ENCODE measurements at regions not wholly inside any gene's neighbourhood (a gene's known extent, or its start where the extent isn't known, plus 50 kb on each side); places are given as distances from the start of the nearest gene placed in this dataset.
"Not testable (repeated sequence)": the region's sequence is repeated elsewhere in the genome, so short reads cannot be mapped to it uniquely, and the experiment has no call there.

- intact Hi-C loops (cut with micrococcal nuclease), result not testable (repeated sequence)
These were observed 240.1 kb downstream of the NPIPA7 start for GRCh38 chr16:16618963-16619465.

DNA sequence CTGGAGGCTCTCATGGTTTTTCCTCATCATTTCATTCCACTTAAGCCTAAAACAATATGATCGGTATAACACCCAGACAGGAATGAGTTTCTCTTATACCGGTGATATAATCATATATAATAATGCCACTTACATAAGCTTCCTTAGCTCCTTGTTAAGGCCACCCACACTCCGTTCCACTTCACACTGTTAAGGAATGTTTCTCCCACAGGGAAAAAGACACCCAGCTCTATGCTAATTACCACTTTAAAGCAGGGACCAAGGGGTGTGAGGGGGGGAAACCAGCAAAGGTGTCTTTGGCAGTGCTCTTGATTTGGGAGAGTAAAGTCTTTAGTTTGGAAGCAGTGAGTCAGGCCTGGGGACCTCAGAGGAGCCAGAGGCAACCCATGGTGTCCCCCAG is 245.4 kb downstream of the NPIPA7 start:
- intact Hi-C loops (cut with micrococcal nuclease), result not testable (repeated sequence)

DNA sequence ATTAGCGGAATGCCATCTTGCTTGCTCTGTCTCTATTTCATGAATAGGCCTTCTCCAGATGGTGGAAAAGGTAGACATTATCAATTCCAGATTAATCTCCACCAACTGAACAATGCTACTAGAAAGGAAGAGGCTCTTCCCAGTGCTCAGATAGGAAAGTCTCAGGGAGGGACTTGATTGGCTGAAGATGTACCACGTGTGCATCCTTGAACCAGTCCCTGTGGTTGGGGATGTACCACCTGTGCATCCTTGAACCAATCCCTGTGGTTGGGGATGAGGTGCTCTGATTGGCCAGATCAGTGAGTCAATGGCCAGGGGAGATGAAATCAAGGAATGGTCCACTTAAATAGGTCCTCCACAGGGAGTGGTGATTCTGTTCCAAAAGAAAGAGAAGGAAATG is 246.2 kb downstream of the NPIPA7 start:
- intact Hi-C loops (cut with micrococcal nuclease), result not testable (repeated sequence)

GRCh38 chr16:16627865-16628264 is 248.9 kb downstream of the NPIPA7 start:
- intact Hi-C loops (cut with micrococcal nuclease), result not testable (repeated sequence)

DNA sequence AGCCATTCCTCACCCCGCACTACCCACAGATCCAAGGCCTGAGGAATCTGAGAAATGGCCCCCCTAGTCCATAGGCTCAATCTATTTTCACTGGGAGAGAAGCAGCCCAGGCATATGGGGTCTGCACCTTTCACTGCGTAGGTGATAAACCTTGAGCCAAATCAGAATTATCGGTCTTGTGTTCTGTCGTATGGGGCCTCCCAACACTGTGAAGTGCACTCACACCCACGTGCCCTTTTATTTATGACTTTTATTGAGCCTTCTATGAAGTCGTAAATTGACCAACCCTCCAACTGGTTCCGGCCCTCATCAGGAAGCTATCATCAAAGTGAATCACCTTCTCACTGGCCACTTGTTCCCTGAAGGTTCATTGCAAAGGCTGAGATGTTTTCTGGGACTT is 259.3 kb downstream of the NPIPA7 start:
- intact Hi-C loops (cut with micrococcal nuclease), result not testable (repeated sequence)

- intact Hi-C loops (cut with micrococcal nuclease), result not testable (repeated sequence)
These were observed 259.8 kb downstream of the NPIPA7 start for GRCh38 chr16:16638714-16639113.

GRCh38 chr16:16643828-16644227 is 264.9 kb downstream of the NPIPA7 start:
- intact Hi-C loops (cut with micrococcal nuclease), result not testable (repeated sequence)

- intact Hi-C loops (cut with micrococcal nuclease), result not testable (repeated sequence)
These were observed 269.1 kb downstream of the NPIPA7 start for GRCh38 chr16:16648002-16648401.

- intact Hi-C loops (cut with micrococcal nuclease), result not testable (repeated sequence)
These were observed 293.4 kb downstream of the NPIPA7 start for GRCh38 chr16:16672180-16672812.

DNA sequence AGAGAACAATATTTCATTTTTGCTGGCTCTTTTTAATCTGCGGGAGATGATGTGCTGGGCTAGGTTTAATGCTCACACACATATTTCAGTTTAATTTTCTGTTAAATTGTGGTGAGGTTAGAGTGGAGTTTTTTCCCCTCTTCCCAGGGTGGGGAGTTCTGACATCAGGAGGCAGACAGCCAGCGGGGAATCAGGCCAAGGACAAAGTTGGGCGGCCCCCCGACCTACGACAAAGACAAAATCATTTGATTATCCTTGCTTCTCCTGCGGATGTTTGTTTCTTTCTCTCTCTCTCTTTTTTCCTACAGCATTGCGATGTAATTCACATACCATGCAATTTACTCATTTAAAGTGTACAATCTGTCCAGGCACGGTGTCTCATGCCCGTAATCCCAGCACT is 295.9 kb downstream of the NPIPA7 start:
- intact Hi-C loops (cut with micrococcal nuclease), result not testable (repeated sequence)

DNA sequence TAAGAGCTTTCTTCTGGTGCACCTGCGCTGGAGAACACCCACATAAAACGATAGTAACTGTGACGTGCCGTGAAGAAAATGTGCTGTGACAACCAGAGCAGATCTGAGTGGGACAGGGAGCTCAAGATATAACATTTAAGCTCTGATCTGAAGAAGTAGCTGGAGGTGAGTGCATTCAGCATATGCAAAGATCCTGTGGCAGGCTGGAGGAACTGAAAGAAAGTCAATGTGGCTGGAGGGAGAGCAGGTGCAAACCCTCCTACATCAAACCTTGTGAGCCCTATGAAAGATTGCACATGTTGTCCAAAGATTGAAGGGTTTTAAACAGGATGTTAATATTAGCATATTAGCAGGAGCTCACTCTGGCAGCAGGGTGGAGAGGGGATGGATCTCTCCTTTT is 342.9 kb downstream of the NPIPA7 start:
- intact Hi-C loops (cut with micrococcal nuclease), result not testable (repeated sequence)

- intact Hi-C loops (cut with micrococcal nuclease), result not testable (repeated sequence)
These were observed 343.7 kb downstream of the NPIPA7 start for GRCh38 chr16:16722666-16723065.

GRCh38 chr16:16723819-16724519 is 345.0 kb downstream of the NPIPA7 start:
- intact Hi-C loops (cut with micrococcal nuclease), result not testable (repeated sequence)

GRCh38 chr16:16727048-16727447 is 348.1 kb downstream of the NPIPA7 start:
- intact Hi-C loops (cut with micrococcal nuclease), result not testable (repeated sequence)

GRCh38 chr16:16742573-16742972 is 363.6 kb downstream of the NPIPA7 start:
- intact Hi-C loops (cut with micrococcal nuclease), result not testable (repeated sequence)

DNA sequence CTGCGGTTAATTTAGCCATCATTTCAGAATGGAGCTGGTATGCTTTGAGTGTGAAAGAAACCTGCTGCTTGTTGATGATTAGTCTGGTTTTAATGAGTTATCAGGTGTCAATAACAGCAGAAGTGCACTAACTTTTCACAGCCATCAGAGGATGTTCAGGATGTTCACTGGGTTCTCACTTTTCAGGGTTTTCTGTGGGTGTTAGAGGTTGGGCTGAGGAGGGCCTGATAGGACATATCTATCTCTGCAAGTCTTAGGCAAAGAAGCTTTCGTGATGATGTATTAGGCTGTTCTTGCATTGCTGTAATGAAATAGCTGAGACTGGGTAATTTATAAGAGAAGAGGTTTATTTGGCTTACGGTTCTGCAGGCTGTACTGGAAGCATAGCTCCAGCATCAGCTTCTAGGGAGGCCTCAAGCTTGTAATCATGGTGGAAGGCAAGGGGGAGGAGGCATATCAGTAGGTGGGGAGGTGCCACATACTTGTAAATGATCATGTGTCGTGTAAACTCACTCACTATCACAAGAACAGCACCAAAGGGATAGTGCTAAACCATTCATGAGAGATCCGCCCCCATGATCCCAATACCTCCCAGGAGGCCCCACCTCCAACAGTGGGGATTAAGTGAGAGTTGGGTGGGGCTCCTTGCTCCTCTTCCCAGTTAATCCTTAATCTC is 376.2 kb downstream of the NPIPA7 start:
- intact Hi-C loops (cut with micrococcal nuclease), result not testable (repeated sequence)

DNA sequence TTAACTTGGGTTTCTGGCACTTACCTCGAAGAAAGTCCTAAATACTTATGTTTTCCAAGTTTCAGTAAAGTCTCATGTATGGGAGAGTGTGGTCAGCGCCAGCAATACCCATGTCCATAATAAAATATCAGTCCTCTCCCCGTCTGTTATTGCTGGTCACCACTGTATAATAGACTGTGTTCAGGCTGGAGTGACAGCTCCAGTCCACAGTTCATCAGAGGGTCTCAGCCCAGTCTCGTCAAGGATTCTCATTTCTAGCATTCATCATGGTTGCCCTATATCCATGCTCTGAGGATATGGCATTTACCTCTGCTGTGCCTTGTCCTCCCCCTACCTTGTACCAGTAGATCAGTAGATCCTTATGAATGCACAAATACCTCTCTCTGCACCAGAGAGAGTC is 384.5 kb downstream of the NPIPA7 start:
- intact Hi-C loops (cut with micrococcal nuclease), result no loop called here

- intact Hi-C loops (cut with micrococcal nuclease), result not testable (repeated sequence)
These were observed 391.8 kb downstream of the NPIPA7 start for GRCh38 chr16:16770717-16771116.

DNA sequence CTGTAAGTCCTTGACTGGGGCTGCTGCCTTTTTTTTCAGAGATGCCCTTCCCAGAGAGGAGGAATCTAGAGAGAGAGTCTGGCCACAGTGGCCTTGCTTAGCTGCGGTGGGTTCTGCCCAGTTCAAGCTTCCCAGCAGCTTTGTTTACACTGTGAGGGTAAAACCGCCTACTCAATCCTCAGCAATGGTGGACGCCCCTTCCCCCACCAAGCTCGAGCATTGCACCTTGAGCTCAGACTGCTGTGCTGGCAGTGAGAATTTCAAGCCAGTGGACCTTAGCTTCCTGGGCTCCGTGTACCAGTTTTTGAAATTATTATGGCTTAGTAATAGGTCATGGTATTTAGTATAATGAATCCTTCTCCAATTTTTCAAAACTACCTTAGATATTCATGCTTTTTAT is 395.4 kb downstream of the NPIPA7 start:
- intact Hi-C loops (cut with micrococcal nuclease), result no loop called here

DNA sequence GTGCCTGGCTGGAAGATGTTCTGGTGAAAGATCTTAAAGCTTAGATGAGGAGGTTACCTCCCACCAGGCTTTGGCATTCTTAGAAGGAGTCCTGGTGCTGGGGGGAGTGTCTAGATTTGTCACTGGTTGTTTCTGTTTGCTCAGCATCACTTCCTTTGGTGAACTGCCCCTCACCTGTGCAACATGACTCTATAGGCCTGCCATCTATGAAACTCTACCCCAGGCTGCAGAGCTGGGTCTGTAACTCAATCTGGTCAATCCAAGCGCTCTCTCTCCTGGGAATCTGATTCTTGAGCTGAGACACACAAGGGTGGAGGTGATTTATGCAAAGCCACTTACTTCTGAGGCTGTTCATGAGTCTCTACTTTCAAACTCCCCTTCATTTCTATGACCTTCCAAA is 399.4 kb downstream of the NPIPA7 start:
- intact Hi-C loops (cut with micrococcal nuclease), result no loop called here

DNA sequence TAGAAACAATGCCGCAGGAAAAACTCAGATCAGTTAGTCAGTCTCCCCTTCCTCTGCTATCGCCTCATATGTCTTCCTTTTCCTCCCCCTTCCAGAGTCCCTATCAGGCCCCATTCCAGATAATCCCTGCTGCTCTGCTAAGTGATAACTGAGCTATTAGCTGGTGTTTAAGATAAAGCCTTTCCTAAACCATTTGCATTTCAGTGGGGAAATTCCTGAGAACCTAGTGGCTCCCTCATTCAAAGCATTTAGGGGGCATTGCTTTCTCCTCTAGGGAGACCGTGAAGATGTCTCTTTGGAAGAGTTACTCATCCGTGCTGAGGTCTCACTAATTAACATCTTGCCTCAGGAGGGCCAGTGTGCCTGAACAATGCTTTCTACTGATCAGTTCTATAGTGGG is 401.6 kb downstream of the NPIPA7 start:
- intact Hi-C loops (cut with micrococcal nuclease), result no loop called here

DNA sequence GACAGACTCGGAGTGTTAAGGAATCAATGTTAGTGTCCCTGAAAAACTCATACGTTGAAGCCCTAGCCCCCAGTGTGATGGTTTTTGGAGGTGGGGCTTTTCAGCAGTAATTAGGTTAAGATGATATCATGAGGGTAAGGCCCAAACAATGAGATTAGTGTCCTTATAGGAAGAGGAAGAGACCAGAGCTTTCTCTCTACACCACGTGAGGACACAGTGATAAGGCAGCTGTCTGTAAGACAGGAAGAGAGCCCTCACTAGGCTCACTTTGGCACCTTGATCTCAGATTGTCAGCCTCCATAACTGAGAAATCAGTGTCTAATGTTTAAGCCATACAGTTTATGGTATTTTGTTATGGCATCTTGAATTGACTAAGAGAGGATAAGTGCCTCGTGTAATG is 403.2 kb downstream of the NPIPA7 start:
- intact Hi-C loops (cut with micrococcal nuclease), result no loop called here

Measured in T-helper 2 cell treated with Interferon-gamma antibody and Interleukin-4, amounts not matched to agents 100 ng/mL and 5 ng/mL, for 36 hours (primary cell).